ENCODE measurements at regions not wholly inside any gene's neighbourhood (a gene's known extent, or its start where the extent isn't known, plus 50 kb on each side); places are given as distances from the start of the nearest gene placed in this dataset.

GRCh38 chr3:194189243-194189791 is 53.4 kb downstream of the HES1 start:
- no peak for TF ChIP-seq YY1 (IDR thresholded peaks at IDR 0.05; ENCODE audit: insufficient read depth, insufficient read length)
- TF ChIP-seq ZNF274 (IDR thresholded peaks at IDR 0.05; ENCODE audit: low read depth, low read length): no peak
